Endothelial cell of umbilical vein (primary cell): ENCODE measurements at regions not wholly inside any gene's neighbourhood (a gene's known extent, or its start where the extent isn't known, plus 50 kb on each side); places are given as distances from the start of the nearest gene placed in this dataset.

Source experiments
- BruUV-seq: library from RNA; stranded (reverse); fragments of 400-500 nt; replicated peaks from 2 replicates; lab custom pipeline; 2021; lab: Mats Ljungman, UMichigan
- CTCF ChIA-PET: fragments of 300-600, 350-600 bp; sonication (Branson Sonifier 250); formaldehyde crosslinking; loops from one replicate; lab custom pipeline; 2021; ENCODE audit warnings: antibody characterized with exemption, inconsistent platforms; lab: Charles Lee
- POLR2A ChIA-PET: fragments of 300-600, 350-600 bp; sonication (Branson Sonifier 250); formaldehyde crosslinking; loops from one replicate; lab custom pipeline; 2021; ENCODE audit warnings: antibody characterized with exemption, inconsistent platforms; lab: Charles Lee
- DNase-seq: peaks from one replicate; pipeline ENCODE4 v3.0.0-alpha.2; 2011; ENCODE audit warnings: low read depth, low spot score
- FAIRE-seq: peaks from 2 replicates; lab custom pipeline; 2011; peaks lifted over from hg19 to GRCh38; lab: Jason Lieb, UNC
- H2AFZ ChIP-seq: 2 replicates; pipeline ENCODE4 v1.6.0; 2012; ENCODE audit warnings: low read depth, low read length, control low read depth, inconsistent platforms
- H3K27ac ChIP-seq: 2 replicates; pipeline ENCODE4 v1.5.1; 2011; ENCODE audit warnings: low read depth, mild to moderate bottlenecking, control low read depth, low read length, moderate library complexity; ENCODE audit not compliant: insufficient read depth
- H3K27me3 ChIP-seq, 2 experiments: 2 replicates each; pipeline versions ENCODE4 v1.6.0 to v1.6.1; 2011; ENCODE audit warnings: low read length in 2 of 2, mixed read lengths in 1 of 2; ENCODE audit not compliant: control insufficient read depth in 2 of 2, insufficient read depth in 2 of 2
- H3K36me3 ChIP-seq, 2 experiments: 2 replicates in 1 of 2; 3 replicates in 1 of 2; pipeline ENCODE4 v1.5.1; 2011; ENCODE audit warnings: low read length in 2 of 2, mild to moderate bottlenecking in 1 of 2, moderate library complexity in 1 of 2; ENCODE audit not compliant: control insufficient read depth in 2 of 2, insufficient read depth in 2 of 2; ENCODE audit errors: extremely low read depth in 1 of 2
- H3K4me1 ChIP-seq: 3 replicates; pipeline ENCODE4 v1.5.1; 2011; ENCODE audit warnings: mild to moderate bottlenecking, low read length; ENCODE audit not compliant: control insufficient read depth, insufficient read depth; ENCODE audit errors: extremely low read depth
- H3K4me2 ChIP-seq: 2 replicates; pipeline ENCODE4 v1.6.1; 2011; ENCODE audit warnings: low read length, control low read depth, mixed read lengths; ENCODE audit not compliant: insufficient read depth
- H3K4me3 ChIP-seq, 3 experiments: fragments of 200-600 bp in 1 of 3; sonication (generic), shearing (Covaris generic) in 1 of 3; replicated peaks in 1 of 3; 2 replicates each; pipeline ENCODE4 v1.5.1; 2011 to 2016; ENCODE audit warnings: control low read depth in 3 of 3, low read length in 3 of 3, mild to moderate bottlenecking in 2 of 3, inconsistent platforms in 1 of 3, low read depth in 1 of 3, moderate library complexity in 1 of 3; ENCODE audit not compliant: insufficient read depth in 1 of 3
- H3K79me2 ChIP-seq: 2 replicates; pipeline ENCODE4 v1.6.0; 2012; ENCODE audit warnings: low read length, inconsistent platforms; ENCODE audit not compliant: control insufficient read depth, insufficient read depth
- H3K9ac ChIP-seq: replicated peaks from 2 replicates; pipeline ENCODE3; 2011; ENCODE audit warnings: low read length, control low read depth; ENCODE audit not compliant: insufficient read depth; ENCODE audit errors: extremely low read depth
- H3K9me1 ChIP-seq: replicated peaks from 3 replicates; pipeline ENCODE4 v1.6.0; 2011; ENCODE audit warnings: mild to moderate bottlenecking, low read length; ENCODE audit not compliant: control insufficient read depth, insufficient read depth; ENCODE audit errors: extremely low read depth
- H3K9me3 ChIP-seq: replicated peaks from 2 replicates; pipeline ENCODE4 v1.5.1; 2012; ENCODE audit warnings: low read length, inconsistent platforms; ENCODE audit not compliant: control insufficient read depth, insufficient read depth
- H4K20me1 ChIP-seq: replicated peaks from 2 replicates; pipeline ENCODE3; 2011; ENCODE audit warnings: mild to moderate bottlenecking, low read length; ENCODE audit not compliant: control insufficient read depth, insufficient read depth; ENCODE audit errors: extremely low read depth
- CTCF ChIP-seq, 2 donors: IDR thresholded peaks; 1 replicate in 1 of 2; 2 replicates in 1 of 2; pipeline ENCODE4 v1.5.1; 2011; ENCODE audit warnings: low read length in 2 of 2, mild to moderate bottlenecking in 2 of 2, moderate library complexity in 2 of 2, control low read depth in 1 of 2, inconsistent platforms in 1 of 2, low read depth in 1 of 2; ENCODE audit not compliant: insufficient read depth in 1 of 2; ENCODE audit errors: extremely low read depth in 1 of 2
- EZH2 ChIP-seq: IDR thresholded peaks from 2 replicates; pipeline ENCODE4 v1.6.1; 2012; ENCODE audit warnings: borderline replicate concordance, low read depth, mild to moderate bottlenecking, moderate library complexity, low read length, inconsistent platforms; ENCODE audit not compliant: severe bottlenecking
- FOS ChIP-seq: IDR thresholded peaks from 2 replicates; pipeline ENCODE4 v1.6.1; 2011; ENCODE audit warnings: mild to moderate bottlenecking, low read length, moderate library complexity, borderline replicate concordance; ENCODE audit not compliant: insufficient read depth
- GATA2 ChIP-seq: IDR thresholded peaks from 2 replicates; pipeline ENCODE4 v1.7.0; 2011; ENCODE audit warnings: low read depth, mild to moderate bottlenecking, moderate library complexity, mixed read lengths, low read length; ENCODE audit not compliant: insufficient read length, insufficient read depth
- JUN ChIP-seq: IDR thresholded peaks from 2 replicates; pipeline ENCODE4 v1.6.1; 2011; ENCODE audit warnings: borderline replicate concordance, low read depth; ENCODE audit not compliant: insufficient read length, insufficient read depth
- MYC ChIP-seq: IDR thresholded peaks from one replicate; pipeline ENCODE4 v1.6.1; 2011; ENCODE audit warnings: mild to moderate bottlenecking, low read depth, low read length
- POLR2A ChIP-seq: IDR thresholded peaks from 2 replicates; pipeline ENCODE4 v1.6.1; 2012; ENCODE audit warnings: low read depth, mild to moderate bottlenecking, control low read depth, low read length
- POLR2AphosphoS5 ChIP-seq: IDR thresholded peaks from 2 replicates; pipeline ENCODE4 v1.6.1; 2012; ENCODE audit warnings: low read depth, mild to moderate bottlenecking, control low read depth, low read length, moderate library complexity; ENCODE audit not compliant: insufficient read depth
- dilution Hi-C: fragments of 300-500 bp; cut with MboI; formaldehyde crosslinking; loops from one replicate; pipeline ENCODE4 v1.15.0; 2019; ENCODE audit warnings: low sequenced_read_pairs; ENCODE audit not compliant: extremely low pct_ligation_motif_present
- intact Hi-C: fragments of 100-400 bp; cut with micrococcal nuclease; formaldehyde crosslinking; loops from one replicate; pipeline ENCODE4 v1.10.0; 2022
- TF ChIP-seq, protein P1 (sequence below): IDR thresholded peaks from 2 replicates; pipeline ENCODE4 v1.6.1; 2011; ENCODE audit not compliant: insufficient read depth, insufficient read length

- dilution Hi-C loops (no loop called here), intact Hi-C loops (no loop called here)
- no peak overlapping the region for H3K27ac ChIP-seq
- H4K20me1 ChIP-seq: no peaks in the 10 kb centered on the region
- H3K36me3 ChIP-seq: no peaks in the 10 kb centered on the region
- no TSS peak for BruUV-seq
- no peaks in the 10 kb centered on the region for H3K9me1 ChIP-seq
- FAIRE-seq (no peak), DNase-seq (no peak)
- H3K9me3 ChIP-seq: no peaks in the 10 kb centered on the region
- H3K4me1 ChIP-seq: no peaks in the 10 kb centered on the region
- no peaks in the 10 kb centered on the region for H3K79me2 ChIP-seq
- CTCF ChIA-PET: no interaction called here
- H3K9ac ChIP-seq: no peak overlapping the region
- H3K4me3 ChIP-seq: no peak overlapping the region
- no peak overlapping the region for H3K4me2 ChIP-seq
- POLR2A ChIA-PET: no interaction called here
- no peak overlapping the region for H2AFZ ChIP-seq
- no peaks in the 10 kb centered on the region for H3K27me3 ChIP-seq
- TF ChIP-seq GATA2 (no peak), CTCF (IDR thresholded peaks at IDR 0.05; ENCODE audit: extremely low read depth in 1 of 2, insufficient read depth in 1 of 2, low read depth in 1 of 2, low read length in 2 of 2) (no peak), POLR2AphosphoS5 (no peak), EZH2 (no peak), FOS (no peak), MYC (no peak), POLR2A (no peak), JUN (no peak)
- TF ChIP-seq, protein P1, sequence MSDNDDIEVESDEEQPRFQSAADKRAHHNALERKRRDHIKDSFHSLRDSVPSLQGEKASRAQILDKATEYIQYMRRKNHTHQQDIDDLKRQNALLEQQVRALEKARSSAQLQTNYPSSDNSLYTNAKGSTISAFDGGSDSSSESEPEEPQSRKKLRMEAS: no peak
These were observed 210.8 kb downstream of the SEMA6A start for GRCh38 chr5:116363780-116364179.
